ENCODE measurements at regions not wholly inside any gene's neighbourhood (a gene's known extent, or its start where the extent isn't known, plus 50 kb on each side); places are given as distances from the start of the nearest gene placed in this dataset.

DNA sequence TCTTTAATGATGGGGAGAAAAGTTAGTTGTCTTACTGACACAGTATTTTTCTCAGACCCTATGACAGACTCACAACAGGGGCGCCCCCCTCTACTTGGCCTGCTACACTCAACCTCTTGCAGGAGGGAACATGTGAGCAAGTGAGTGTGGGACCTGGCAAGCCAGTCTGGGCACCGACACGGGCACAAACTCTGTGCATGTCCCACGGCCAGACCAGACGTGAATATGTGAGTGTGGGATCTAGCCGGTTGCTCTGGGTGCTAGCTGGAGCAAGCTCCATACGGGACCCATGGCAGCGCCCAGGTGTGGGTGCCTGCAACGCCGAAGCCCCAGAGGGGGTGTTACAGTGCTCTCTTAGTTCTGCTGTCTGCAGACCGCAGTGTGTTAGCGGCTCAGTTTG lies 1437.3 kb upstream of the MIR17HG start:
- H3K4me1 ChIP-seq: no peaks in the 10 kb centered on the region
- no peak overlapping the region for H2AFZ ChIP-seq
- H3K36me3 ChIP-seq (ENCODE audit: control insufficient read depth, insufficient read depth, low read length): no peaks in the 10 kb centered on the region
- H3K27me3 ChIP-seq (ENCODE audit: control insufficient read depth, insufficient read depth, low read length): no peaks in the 10 kb centered on the region
- no peak overlapping the region for H3K4me3 ChIP-seq (ENCODE audit: low read depth, low read length)
- H3K27ac ChIP-seq: no peak overlapping the region
- no peaks in the 10 kb centered on the region for H3K79me2 ChIP-seq
- TF ChIP-seq, protein P1, sequence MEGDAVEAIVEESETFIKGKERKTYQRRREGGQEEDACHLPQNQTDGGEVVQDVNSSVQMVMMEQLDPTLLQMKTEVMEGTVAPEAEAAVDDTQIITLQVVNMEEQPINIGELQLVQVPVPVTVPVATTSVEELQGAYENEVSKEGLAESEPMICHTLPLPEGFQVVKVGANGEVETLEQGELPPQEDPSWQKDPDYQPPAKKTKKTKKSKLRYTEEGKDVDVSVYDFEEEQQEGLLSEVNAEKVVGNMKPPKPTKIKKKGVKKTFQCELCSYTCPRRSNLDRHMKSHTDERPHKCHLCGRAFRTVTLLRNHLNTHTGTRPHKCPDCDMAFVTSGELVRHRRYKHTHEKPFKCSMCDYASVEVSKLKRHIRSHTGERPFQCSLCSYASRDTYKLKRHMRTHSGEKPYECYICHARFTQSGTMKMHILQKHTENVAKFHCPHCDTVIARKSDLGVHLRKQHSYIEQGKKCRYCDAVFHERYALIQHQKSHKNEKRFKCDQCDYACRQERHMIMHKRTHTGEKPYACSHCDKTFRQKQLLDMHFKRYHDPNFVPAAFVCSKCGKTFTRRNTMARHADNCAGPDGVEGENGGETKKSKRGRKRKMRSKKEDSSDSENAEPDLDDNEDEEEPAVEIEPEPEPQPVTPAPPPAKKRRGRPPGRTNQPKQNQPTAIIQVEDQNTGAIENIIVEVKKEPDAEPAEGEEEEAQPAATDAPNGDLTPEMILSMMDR (IDR thresholded peaks at IDR 0.05): no peak
- H3K9ac ChIP-seq: no peak overlapping the region
- no peaks in the 10 kb centered on the region for H3K9me3 ChIP-seq (ENCODE audit: control insufficient read depth, low read length)
- H3K4me2 ChIP-seq (ENCODE audit: low read length): no peak overlapping the region

DNA sequence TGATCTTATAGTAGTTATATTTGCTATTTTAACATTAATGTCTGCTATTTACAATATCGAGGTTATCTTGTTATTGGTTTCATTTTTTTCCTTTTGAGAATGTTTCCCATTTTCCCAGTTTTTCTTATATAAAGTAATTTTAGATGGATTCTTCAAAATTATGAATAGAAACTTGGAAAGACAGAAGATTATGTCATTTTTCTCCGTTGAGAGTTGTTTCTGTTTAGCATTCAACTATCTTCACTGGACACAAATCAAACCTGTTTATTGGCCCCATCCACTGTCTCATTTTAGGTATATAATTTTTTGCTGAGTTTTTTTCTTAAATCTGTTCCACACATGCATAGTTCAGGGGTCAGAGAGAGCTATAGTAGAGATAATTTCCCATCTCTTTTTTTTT lies 1430.9 kb upstream of the MIR17HG start:
- no peaks in the 10 kb centered on the region for H3K79me2 ChIP-seq
- H3K4me1 ChIP-seq: no peaks in the 10 kb centered on the region
- no peaks in the 10 kb centered on the region for H3K27me3 ChIP-seq (ENCODE audit: control insufficient read depth, insufficient read depth, low read length)
- no peak overlapping the region for H3K4me2 ChIP-seq (ENCODE audit: low read length)
- no peak overlapping the region for H3K4me3 ChIP-seq (ENCODE audit: low read depth, low read length)
- no peak overlapping the region for H2AFZ ChIP-seq
- H3K36me3 ChIP-seq (ENCODE audit: control insufficient read depth, insufficient read depth, low read length): no peaks in the 10 kb centered on the region
- H3K9me3 ChIP-seq (ENCODE audit: control insufficient read depth, low read length): no peaks in the 10 kb centered on the region
- no peak overlapping the region for H3K27ac ChIP-seq
- H3K9ac ChIP-seq: no peak overlapping the region
- TF ChIP-seq, protein P1 (IDR thresholded peaks at IDR 0.05): no peak

GRCh38 chr13:89920461-89920860 lies 1427.0 kb upstream of the MIR17HG start:
- Histone ChIP-seq H2AFZ (no peak overlapping the region), H3K27ac (no peak overlapping the region), H3K9me3 (ENCODE audit: control insufficient read depth, low read length) (no peaks in the 10 kb centered on the region), H3K4me1 (no peaks in the 10 kb centered on the region), H3K27me3 (ENCODE audit: control insufficient read depth, insufficient read depth, low read length) (no peaks in the 10 kb centered on the region), H3K79me2 (no peaks in the 10 kb centered on the region), H3K36me3 (ENCODE audit: control insufficient read depth, insufficient read depth, low read length) (no peaks in the 10 kb centered on the region), H3K4me2 (ENCODE audit: low read length) (no peak overlapping the region), H3K4me3 (ENCODE audit: low read depth, low read length) (no peak overlapping the region), H3K9ac (no peak overlapping the region)
- TF ChIP-seq, protein P1 (IDR thresholded peaks at IDR 0.05): no peak

DNA sequence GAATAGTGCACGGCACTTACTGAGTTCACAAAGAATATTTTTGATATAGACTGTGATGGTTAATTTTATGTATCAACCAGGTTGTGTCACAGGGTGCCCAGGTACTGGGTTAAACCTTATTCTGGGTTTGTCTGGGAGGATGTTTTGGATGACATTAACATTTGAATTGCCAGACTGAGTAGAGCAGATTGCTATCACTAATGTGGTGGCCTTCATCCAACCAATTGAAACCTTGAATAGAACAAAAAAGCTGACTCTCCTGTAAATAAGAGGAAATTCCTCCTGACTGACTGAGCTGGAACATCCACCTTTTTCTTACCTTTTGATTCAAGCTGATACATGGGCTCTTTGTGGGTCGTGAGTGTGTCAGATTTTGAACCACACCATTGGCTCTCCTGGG lies 1424.4 kb upstream of the MIR17HG start:
- TF ChIP-seq, protein P1 (IDR thresholded peaks at IDR 0.05): no peak
- H3K79me2 ChIP-seq: no peaks in the 10 kb centered on the region
- no peak overlapping the region for H3K4me3 ChIP-seq (ENCODE audit: low read depth, low read length)

GRCh38 chr13:89923736-89924135 lies 1423.8 kb upstream of the MIR17HG start:
- Histone ChIP-seq H3K27ac (no peak overlapping the region), H3K4me2 (ENCODE audit: low read length) (no peak overlapping the region), H3K36me3 (ENCODE audit: control insufficient read depth, insufficient read depth, low read length) (no peaks in the 10 kb centered on the region), H3K9me3 (ENCODE audit: control insufficient read depth, low read length) (no peaks in the 10 kb centered on the region), H3K27me3 (ENCODE audit: control insufficient read depth, insufficient read depth, low read length) (no peaks in the 10 kb centered on the region), H2AFZ (no peak overlapping the region), H3K9ac (no peak overlapping the region), H3K4me3 (ENCODE audit: low read depth, low read length) (no peak overlapping the region), H3K4me1 (no peaks in the 10 kb centered on the region), H3K79me2 (no peaks in the 10 kb centered on the region)
- TF ChIP-seq, protein P1 (IDR thresholded peaks at IDR 0.05): no peak

More for the DNA sequence above, 1424.4 kb upstream of the MIR17HG start:
- Histone ChIP-seq H2AFZ (no peak overlapping the region), H3K4me1 (no peaks in the 10 kb centered on the region), H3K9ac (no peak overlapping the region), H3K4me2 (ENCODE audit: low read length) (no peak overlapping the region), H3K27me3 (ENCODE audit: control insufficient read depth, insufficient read depth, low read length) (no peaks in the 10 kb centered on the region), H3K9me3 (ENCODE audit: control insufficient read depth, low read length) (no peaks in the 10 kb centered on the region), H3K36me3 (ENCODE audit: control insufficient read depth, insufficient read depth, low read length) (no peaks in the 10 kb centered on the region), H3K27ac (no peak overlapping the region)

Data from parathyroid adenoma (tissue), 2 donors.